GM12878 (cell line): ENCODE measurements at regions not wholly inside any gene's neighbourhood (a gene's known extent, or its start where the extent isn't known, plus 50 kb on each side); places are given as distances from the start of the nearest gene placed in this dataset.

Experiments used
- ATAC-seq: fragments of 200-7000 bp; cut with Tn5 transposase; 3 replicates; pipeline ENCODE4 v1.9.1; 2020; ENCODE audit warnings: mild to moderate bottlenecking, moderate library complexity
- BruUV-seq: library from RNA; stranded (reverse); fragments of 400-500 nt; replicated peaks from 2 replicates; lab custom pipeline; 2021; lab: Mats Ljungman, UMichigan
- CTCF ChIA-PET: fragments of 300-600 bp; sonication (Branson Sonifier 250); formaldehyde crosslinking; extraction: SDS; loops from one replicate; lab custom pipeline; 2021; ENCODE audit warnings: inconsistent platforms; lab: Yijun Ruan, JAX
- POLR2A ChIA-PET: fragments of 350-600 bp; formaldehyde crosslinking; extraction: SDS; loops from one replicate; lab custom pipeline; 2021; ENCODE audit warnings: inconsistent platforms; lab: Charles Lee
- RAD21 ChIA-PET: fragments of 300-600 bp; sonication (Branson Sonifier 250); formaldehyde crosslinking; loops from one replicate; lab custom pipeline; 2023; ENCODE audit warnings: antibody characterized with exemption; ENCODE audit not compliant: unreplicated experiment; lab: Charles Lee
- SMC1A ChIA-PET: fragments of 300-600 bp; sonication (Branson Sonifier 250); formaldehyde crosslinking; loops from one replicate; lab custom pipeline; 2023; ENCODE audit not compliant: unreplicated experiment, uncharacterized antibody; lab: Charles Lee
- DNase-seq: peaks from one replicate; pipeline ENCODE4 v3.0.0-alpha.2; 2011; ENCODE audit warnings: low read depth, low spot score
- FAIRE-seq: peaks from 3 replicates; lab custom pipeline; 2011; peaks lifted over from hg19 to GRCh38; lab: Jason Lieb, UNC
- H2AFZ ChIP-seq: 2 replicates; pipeline ENCODE4 v1.6.0; 2011; ENCODE audit warnings: low read depth, low read length, control low read depth; ENCODE audit not compliant: control insufficient read depth
- H3K27ac ChIP-seq: 2 replicates; pipeline ENCODE4 v1.5.1; 2011; ENCODE audit warnings: control low read depth; ENCODE audit not compliant: control insufficient read depth, insufficient read depth
- H3K27me3 ChIP-seq, 2 experiments: replicated peaks in 1 of 2; 2 replicates each; pipeline versions ENCODE4 v1.6.0 to v1.6.1; 2011; ENCODE audit warnings: low read length in 1 of 2; ENCODE audit not compliant: control insufficient read depth in 2 of 2, insufficient read depth in 2 of 2
- H3K36me3 ChIP-seq, 2 experiments: 2 replicates each; pipeline ENCODE4 v1.5.1; 2011; ENCODE audit warnings: low read length in 1 of 2; ENCODE audit not compliant: control insufficient read depth in 2 of 2, insufficient read depth in 2 of 2
- H3K4me1 ChIP-seq: 2 replicates; pipeline ENCODE4 v1.6.1; 2011; ENCODE audit warnings: mild to moderate bottlenecking, low read length, moderate library complexity, mixed read lengths; ENCODE audit not compliant: control insufficient read depth, insufficient read depth
- H3K4me2 ChIP-seq: 2 replicates; pipeline ENCODE4 v1.6.0; 2011; ENCODE audit warnings: control low read depth; ENCODE audit not compliant: control insufficient read depth, insufficient read depth
- H3K4me3 ChIP-seq: fragments of 200-600 bp; sonication (generic); 2 replicates; pipeline ENCODE4 v1.5.1; 2016
- H3K79me2 ChIP-seq: 2 replicates; pipeline ENCODE4 v1.6.0; 2011; ENCODE audit warnings: low read length; ENCODE audit not compliant: control insufficient read depth, insufficient read depth
- H3K9ac ChIP-seq: 2 replicates; pipeline ENCODE4 v1.8.0; 2011; ENCODE audit warnings: low read length, control low read depth, mixed read lengths; ENCODE audit not compliant: control insufficient read depth, insufficient read depth
- H3K9me3 ChIP-seq: replicated peaks from 3 replicates; pipeline ENCODE4 v1.5.1; 2011; ENCODE audit warnings: mild to moderate bottlenecking, low read length; ENCODE audit not compliant: control insufficient read depth, insufficient read depth
- H4K20me1 ChIP-seq: 2 replicates; pipeline ENCODE4 v1.6.0; 2011; ENCODE audit not compliant: control insufficient read depth, insufficient read depth
- BHLHE40 ChIP-seq, 2 experiments: fragments of 450-650 bp in 1 of 2; IDR thresholded peaks; 2 replicates each; pipeline ENCODE4 v1.6.1; 2011 to 2017; ENCODE audit warnings: low read depth in 2 of 2, borderline replicate concordance in 1 of 2, improper control_type of control experiment in 1 of 2, low read length in 1 of 2, mild to moderate bottlenecking in 1 of 2
- CBX3 ChIP-seq: fragments of 200-600 bp; sonication (generic); IDR thresholded peaks from 2 replicates; pipeline ENCODE4 v1.6.1; 2016; ENCODE audit warnings: low read depth, borderline replicate concordance
- E2F8 ChIP-seq: fragments of 450-650 bp; IDR thresholded peaks from 2 replicates; pipeline ENCODE4 v1.6.1; 2018; ENCODE audit warnings: mild to moderate bottlenecking, low read depth, moderate library complexity; ENCODE audit not compliant: partially characterized antibody
- IKZF1 ChIP-seq: fragments of 450-650 bp; conservative IDR thresholded peaks from 2 replicates; pipeline ENCODE4 v1.6.1; 2017; ENCODE audit warnings: antibody characterized with exemption, mild to moderate bottlenecking
- IKZF2 ChIP-seq, 2 experiments: fragments of 450-650 bp; IDR thresholded peaks; 2 replicates each; pipeline ENCODE4 v1.6.1; 2017; ENCODE audit warnings: mild to moderate bottlenecking in 2 of 2, moderate library complexity in 2 of 2
- KLF5 ChIP-seq: fragments of 450-650 bp; IDR thresholded peaks from 2 replicates; pipeline ENCODE4 v1.6.1; 2014; ENCODE audit warnings: mild to moderate bottlenecking; ENCODE audit not compliant: partially characterized antibody
- MEF2A ChIP-seq: IDR thresholded peaks from 2 replicates; pipeline ENCODE4 v1.6.1; 2011; ENCODE audit warnings: low read depth, mild to moderate bottlenecking, low read length, moderate library complexity; ENCODE audit not compliant: insufficient read depth
- POU2F2 ChIP-seq: IDR thresholded peaks from 3 replicates; pipeline ENCODE4 v1.6.1; 2011; ENCODE audit warnings: low read depth, mild to moderate bottlenecking, low read length, borderline replicate concordance
- RAD21 ChIP-seq: IDR thresholded peaks from 2 replicates; pipeline ENCODE4 v1.6.1; 2011; ENCODE audit warnings: mild to moderate bottlenecking, low read depth, low read length, moderate library complexity; ENCODE audit not compliant: insufficient read depth
- USF1 ChIP-seq: IDR thresholded peaks from 2 replicates; pipeline ENCODE4 v1.6.1; 2011; ENCODE audit warnings: borderline replicate concordance, low read depth, mild to moderate bottlenecking, moderate library complexity, mixed read lengths, low read length; ENCODE audit not compliant: insufficient read depth; ENCODE audit errors: extremely low read length
- ZBTB33 ChIP-seq: fragments of 450-650 bp; IDR thresholded peaks from 2 replicates; pipeline ENCODE4 v1.6.1; 2017; ENCODE audit warnings: mild to moderate bottlenecking
- WGBS: methylation state at CpG from one replicate; pipeline ENCODE4 v1.1.6; 2016; ENCODE audit warnings: low lambda C conversion rate; ENCODE audit not compliant: insufficient replicate concordance, insufficient coverage; ENCODE audit errors: missing lambda C conversion rate; 5-methylcytosine and 5-hydroxymethylcytosine counted together
- in situ Hi-C: fragments of 300-500 bp; cut with MboI; formaldehyde crosslinking; loops from 9 replicates; pipeline ENCODE4 v1.14.3; 2018; ENCODE audit warnings: mixed read lengths
- intact Hi-C: fragments of 100-400 bp; cut with micrococcal nuclease; formaldehyde crosslinking; loops from one replicate; pipeline ENCODE4 v1.14.2; 2022; ENCODE audit not compliant: unreplicated experiment
- TF ChIP-seq, protein P1 (sequence below): fragments of 150-350 bp; IDR thresholded peaks from 2 replicates; pipeline ENCODE4 v1.6.1; 2016; ENCODE audit warnings: low read depth, low read length
- TF ChIP-seq, protein P2 (sequence below): fragments of 150-350 bp; IDR thresholded peaks from 2 replicates; pipeline ENCODE4 v1.6.1; 2014; ENCODE audit warnings: mild to moderate bottlenecking, low read depth, low read length

GRCh38 chr12:107612508-107612907, 73.1 kb upstream of the PWP1 start:
- Histone ChIP-seq H3K27me3 (no peaks in the 10 kb centered on the region), H2AFZ (no peak overlapping the region), H3K4me2 (no peak overlapping the region), H3K9ac (no peak overlapping the region), H3K9me3 (no peaks in the 10 kb centered on the region), H4K20me1 (no peaks in the 10 kb centered on the region), H3K36me3 (no peaks in the 10 kb centered on the region), H3K27ac (no peak overlapping the region), H3K4me3 (no peak overlapping the region), H3K4me1 (no peaks in the 10 kb centered on the region), H3K79me2 (no peaks in the 10 kb centered on the region)
- FAIRE-seq: no peak
- no TSS peak for BruUV-seq
- 49% methylated on average over 19 of the region's 19 CpGs for WGBS
- intact Hi-C loops: no loop called here
- in situ Hi-C loops: loop anchor here (5.0 kb wide), 1 partner anchor 480 kb away; no protein-coding TSS in a partner anchor
- no peak for DNase-seq
- ChIA-PET POLR2A (no interaction called here), RAD21 (interaction anchor here (0.6 to 3.4 kb wide), 2 partner anchors 57 to 481 kb away, joined by 3 to 13 read pairs; no protein-coding TSS in a partner anchor), CTCF (interaction anchor here (2.2 to 8.8 kb wide), 2 partner anchors 8 to 482 kb away, joined by 10 to 219 read pairs; no protein-coding TSS in a partner anchor), SMC1A (interaction anchor here (7.9 kb wide), 1 partner anchor 480 kb away, joined by 94 read pairs; no protein-coding TSS in a partner anchor)
- ATAC-seq: no peak
- TF ChIP-seq IKZF2 (IDR thresholded peaks at IDR 0.05) (no peak), E2F8 (no peak), KLF5 (no peak), ZBTB33 (no peak), RAD21 (no peak), BHLHE40 (IDR thresholded peaks at IDR 0.05; ENCODE audit: borderline replicate concordance in 1 of 2, low read depth in 2 of 2, low read length in 1 of 2) (no peak), MEF2A (no peak), CBX3 (no peak), IKZF1 (no peak), USF1 (no peak), POU2F2 (no peak)
- TF ChIP-seq, protein P1, sequence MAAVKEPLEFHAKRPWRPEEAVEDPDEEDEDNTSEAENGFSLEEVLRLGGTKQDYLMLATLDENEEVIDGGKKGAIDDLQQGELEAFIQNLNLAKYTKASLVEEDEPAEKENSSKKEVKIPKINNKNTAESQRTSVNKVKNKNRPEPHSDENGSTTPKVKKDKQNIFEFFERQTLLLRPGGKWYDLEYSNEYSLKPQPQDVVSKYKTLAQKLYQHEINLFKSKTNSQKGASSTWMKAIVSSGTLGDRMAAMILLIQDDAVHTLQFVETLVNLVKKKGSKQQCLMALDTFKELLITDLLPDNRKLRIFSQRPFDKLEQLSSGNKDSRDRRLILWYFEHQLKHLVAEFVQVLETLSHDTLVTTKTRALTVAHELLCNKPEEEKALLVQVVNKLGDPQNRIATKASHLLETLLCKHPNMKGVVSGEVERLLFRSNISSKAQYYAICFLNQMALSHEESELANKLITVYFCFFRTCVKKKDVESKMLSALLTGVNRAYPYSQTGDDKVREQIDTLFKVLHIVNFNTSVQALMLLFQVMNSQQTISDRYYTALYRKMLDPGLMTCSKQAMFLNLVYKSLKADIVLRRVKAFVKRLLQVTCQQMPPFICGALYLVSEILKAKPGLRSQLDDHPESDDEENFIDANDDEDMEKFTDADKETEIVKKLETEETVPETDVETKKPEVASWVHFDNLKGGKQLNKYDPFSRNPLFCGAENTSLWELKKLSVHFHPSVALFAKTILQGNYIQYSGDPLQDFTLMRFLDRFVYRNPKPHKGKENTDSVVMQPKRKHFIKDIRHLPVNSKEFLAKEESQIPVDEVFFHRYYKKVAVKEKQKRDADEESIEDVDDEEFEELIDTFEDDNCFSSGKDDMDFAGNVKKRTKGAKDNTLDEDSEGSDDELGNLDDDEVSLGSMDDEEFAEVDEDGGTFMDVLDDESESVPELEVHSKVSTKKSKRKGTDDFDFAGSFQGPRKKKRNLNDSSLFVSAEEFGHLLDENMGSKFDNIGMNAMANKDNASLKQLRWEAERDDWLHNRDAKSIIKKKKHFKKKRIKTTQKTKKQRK: no peak
- TF ChIP-seq, protein P2, sequence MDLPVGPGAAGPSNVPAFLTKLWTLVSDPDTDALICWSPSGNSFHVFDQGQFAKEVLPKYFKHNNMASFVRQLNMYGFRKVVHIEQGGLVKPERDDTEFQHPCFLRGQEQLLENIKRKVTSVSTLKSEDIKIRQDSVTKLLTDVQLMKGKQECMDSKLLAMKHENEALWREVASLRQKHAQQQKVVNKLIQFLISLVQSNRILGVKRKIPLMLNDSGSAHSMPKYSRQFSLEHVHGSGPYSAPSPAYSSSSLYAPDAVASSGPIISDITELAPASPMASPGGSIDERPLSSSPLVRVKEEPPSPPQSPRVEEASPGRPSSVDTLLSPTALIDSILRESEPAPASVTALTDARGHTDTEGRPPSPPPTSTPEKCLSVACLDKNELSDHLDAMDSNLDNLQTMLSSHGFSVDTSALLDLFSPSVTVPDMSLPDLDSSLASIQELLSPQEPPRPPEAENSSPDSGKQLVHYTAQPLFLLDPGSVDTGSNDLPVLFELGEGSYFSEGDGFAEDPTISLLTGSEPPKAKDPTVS: no peak
